Mammary epithelial cell (primary cell): ENCODE measurements at regions not wholly inside any gene's neighbourhood (a gene's known extent, or its start where the extent isn't known, plus 50 kb on each side); places are given as distances from the start of the nearest gene placed in this dataset.

Experiments used
- CTCF ChIP-seq, 2 donors: IDR thresholded peaks in 1 of 2; conservative IDR thresholded peaks in 1 of 2; 2 replicates each; pipeline ENCODE4 v1.5.1; 2011 to 2012; ENCODE audit warnings: inconsistent platforms in 2 of 2, low read length in 2 of 2, mild to moderate bottlenecking in 2 of 2, control low read depth in 1 of 2, low read depth in 1 of 2; ENCODE audit not compliant: insufficient read depth in 1 of 2; ENCODE audit errors: extremely low read depth in 1 of 2
- EZH2 ChIP-seq: IDR thresholded peaks from 2 replicates; pipeline ENCODE4 v1.6.1; 2012; ENCODE audit warnings: low read length, inconsistent platforms, borderline replicate concordance

- TF ChIP-seq CTCF (conservative IDR thresholded peaks at IDR 0.05 in 1 of 2, IDR thresholded peaks at IDR 0.05 in 1 of 2; ENCODE audit: extremely low read depth in 1 of 2, insufficient read depth in 1 of 2, low read depth in 1 of 2, low read length in 2 of 2): no peak
- TF ChIP-seq EZH2: no peak
Measured at GRCh38 chr12:68402422-68402821, 70.3 kb upstream of the MDM1 start.
